ENCODE measurements at regions not wholly inside any gene's neighbourhood (a gene's known extent, or its start where the extent isn't known, plus 50 kb on each side); places are given as distances from the start of the nearest gene placed in this dataset.

GRCh38 chr1:213387380-213388015 is 336.5 kb downstream of the RPS6KC1 start:
- TF ChIP-seq POLR2A (IDR thresholded peaks at IDR 0.05) (no peak), EP300 (IDR thresholded peaks at IDR 0.05) (no peak), CTCF (IDR thresholded peaks at IDR 0.05) (no peak), POLR2AphosphoS5 (IDR thresholded peaks at IDR 0.05) (no peak)
- no peak for DNase-seq
- H3K36me3 ChIP-seq, result no peaks in the 10 kb centered on the region
- no peaks in the 10 kb centered on the region for H3K27me3 ChIP-seq
- WGBS, 2 donors, result 58 to 67% methylated on average over 1 of the region's 1 CpG
- no peak overlapping the region for H3K27ac ChIP-seq
- ATAC-seq (ENCODE audit: low FRiP score in 2 of 2), result no peak
- no peaks in the 10 kb centered on the region for H3K4me1 ChIP-seq
- peaks cover 0 to 8% (median 2%) of the 10 kb centered on the region in 4 donors for H3K9me3 ChIP-seq
- no peak overlapping the region for H3K4me3 ChIP-seq

- Histone ChIP-seq H3K4me3 (no peak overlapping the region), H3K9me3 (peaks cover 0 to 7% (median 2%) of the 10 kb centered on the region in 4 donors), H3K36me3 (no peaks in the 10 kb centered on the region), H3K27ac (no peak overlapping the region), H3K4me1 (no peaks in the 10 kb centered on the region), H3K27me3 (no peaks in the 10 kb centered on the region)
- ATAC-seq (ENCODE audit: low FRiP score in 2 of 2) (no peak), DNase-seq (peak in 1 of 2 donors; percentile 20)
- WGBS, 2 donors, result 84 to 90% methylated on average over 6 to 7 of the region's 7 CpGs
- no peak for TF ChIP-seq POLR2A (IDR thresholded peaks at IDR 0.05)
- no peak for TF ChIP-seq EP300 (IDR thresholded peaks at IDR 0.05)
- TF ChIP-seq CTCF (IDR thresholded peaks at IDR 0.05), result no peak
- TF ChIP-seq POLR2AphosphoS5 (IDR thresholded peaks at IDR 0.05), result no peak
Measured at GRCh38 chr1:213388199-213388598, 337.2 kb downstream of the RPS6KC1 start.

GRCh38 chr1:213389061-213389581 is 338.1 kb downstream of the RPS6KC1 start:
- Histone ChIP-seq H3K36me3 (no peaks in the 10 kb centered on the region), H3K27me3 (no peaks in the 10 kb centered on the region), H3K4me1 (no peaks in the 10 kb centered on the region), H3K4me3 (no peak overlapping the region), H3K9me3 (no peaks in the 10 kb centered on the region), H3K27ac (no peak overlapping the region)
- DNase-seq, result peak in 1 of 2 donors; percentile 77
- 88 to 89% methylated on average over 19 to 20 of the region's 20 CpGs for WGBS, 2 donors
- ATAC-seq (ENCODE audit: low FRiP score in 2 of 2), result no peak
- TF ChIP-seq POLR2A (IDR thresholded peaks at IDR 0.05) (no peak), POLR2AphosphoS5 (IDR thresholded peaks at IDR 0.05) (no peak), CTCF (IDR thresholded peaks at IDR 0.05) (no peak), EP300 (IDR thresholded peaks at IDR 0.05) (no peak)

GRCh38 chr1:213391445-213391844 is 340.4 kb downstream of the RPS6KC1 start:
- ATAC-seq (ENCODE audit: low FRiP score in 2 of 2) (no peak), DNase-seq (no peak)
- Histone ChIP-seq H3K4me3 (no peak overlapping the region), H3K9me3 (no peaks in the 10 kb centered on the region), H3K4me1 (no peaks in the 10 kb centered on the region), H3K27ac (no peak overlapping the region), H3K36me3 (no peaks in the 10 kb centered on the region), H3K27me3 (no peaks in the 10 kb centered on the region)
- TF ChIP-seq POLR2AphosphoS5 (IDR thresholded peaks at IDR 0.05) (no peak), EP300 (IDR thresholded peaks at IDR 0.05) (no peak), POLR2A (IDR thresholded peaks at IDR 0.05) (no peak), CTCF (IDR thresholded peaks at IDR 0.05) (no peak)

GRCh38 chr1:213393860-213394259 is 342.8 kb downstream of the RPS6KC1 start:
- no peaks in the 10 kb centered on the region for H3K9me3 ChIP-seq
- no peaks in the 10 kb centered on the region for H3K27me3 ChIP-seq
- no peak overlapping the region for H3K4me3 ChIP-seq
- TF ChIP-seq EP300 (IDR thresholded peaks at IDR 0.05) (no peak), CTCF (IDR thresholded peaks at IDR 0.05) (no peak), POLR2A (IDR thresholded peaks at IDR 0.05) (no peak), POLR2AphosphoS5 (IDR thresholded peaks at IDR 0.05) (no peak)
- ATAC-seq (ENCODE audit: low FRiP score in 2 of 2) (no peak), DNase-seq (no peak)
- no peak overlapping the region for H3K27ac ChIP-seq
- WGBS, 2 donors, result 88 to 93% methylated on average over 7 of the region's 7 CpGs
- H3K36me3 ChIP-seq, result no peaks in the 10 kb centered on the region
- no peaks in the 10 kb centered on the region for H3K4me1 ChIP-seq
